Heart left ventricle (tissue), 13 donors: ENCODE measurements at regions not wholly inside any gene's neighbourhood (a gene's known extent, or its start where the extent isn't known, plus 50 kb on each side); places are given as distances from the start of the nearest gene placed in this dataset.

Experiments
- CTCF ChIP-seq, 12 donors: fragments of 200-600 bp; sonication (generic) in 4 of 12; IDR thresholded peaks; one replicate each; pipeline versions ENCODE4 v1.5.0 to v1.8.0; 2018 to 2022; ENCODE audit warnings: antibody characterized with exemption in 12 of 12, mild to moderate bottlenecking in 5 of 12
- POLR2A ChIP-seq, 2 donors: fragments of 450-650 bp; IDR thresholded peaks; one replicate each; pipeline ENCODE4 v1.6.1; 2017; ENCODE audit warnings: antibody characterized with exemption in 2 of 2, mild to moderate bottlenecking in 2 of 2, moderate library complexity in 2 of 2
- donor health status: ischemic (EF 13 %, LVEDD 7.1; RV severe dilation, severe dysfunction).
- donor health status: DM: no; HTN: yes; CAD: no.
- donor health status: DM: no; HTN: no; CAD: no.
- donor health status: ischemic (EF 25% LVEDD 6.9; RV normal size, moderate dysfunction).
- donor health status: ischemic (EF 25% LVEDD 5.7; RV mildly dilated, moderate dysfunction).
- donor health status: ischemic (EF 35%, LVEDD 5.7; RV mildly dilated, moderate dysfunction).
- donor health status: nonischemic (EF 11% LVEDD 7.7; RV severe dilation, severe dysfunction).
- donor health status: DM: yes; HTN: yes; CAD: no.
- donor health status: PGD.
- donor health status: ischemic (EF 29% LVEDD 5.4; RV normal size, mild dysfunction).
- donor health status: nonischemic (EF 23%, LVEDD 6.1; RV moderate dilation, normal function).

DNA sequence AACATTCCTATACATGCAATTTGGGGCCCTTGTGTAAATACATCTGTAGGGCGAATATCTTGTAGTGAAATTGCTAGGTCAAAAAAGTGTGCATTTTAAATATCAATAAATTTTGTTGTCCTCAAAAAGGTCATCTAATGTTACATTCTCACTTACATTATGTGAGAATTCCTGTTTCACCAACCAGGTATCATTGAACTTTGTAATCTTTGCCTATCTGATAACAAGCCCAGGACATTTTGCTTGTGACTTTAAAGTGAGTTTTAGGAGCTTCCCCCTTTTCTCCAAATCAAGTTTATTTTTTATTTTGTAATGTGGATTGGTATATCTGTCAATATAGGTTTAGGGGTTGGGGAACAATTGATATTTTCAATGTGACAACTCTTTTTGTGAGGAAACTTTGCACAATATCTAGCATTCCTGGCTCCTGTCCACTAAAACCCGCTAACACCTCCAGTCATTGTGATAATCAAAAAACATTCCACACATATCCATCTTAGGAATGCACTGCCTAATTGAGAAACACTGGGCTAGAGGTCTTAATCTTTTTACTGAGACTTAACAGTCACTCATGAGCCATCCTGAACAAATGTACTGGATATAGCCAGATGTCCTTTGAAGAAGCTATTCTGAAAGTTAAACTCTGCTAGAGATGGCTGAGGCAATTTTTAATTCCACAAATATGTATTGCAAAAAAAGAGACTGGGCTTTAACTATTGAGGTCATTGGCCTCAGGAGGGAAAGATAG, 72.5 kb upstream of the SLC1A1 start:
- no peak for TF ChIP-seq POLR2A (IDR thresholded peaks at IDR 0.05)
- TF ChIP-seq CTCF (IDR thresholded peaks at IDR 0.05) = no peak
